IMR-90 (cell line): ENCODE measurements at regions not wholly inside any gene's neighbourhood (a gene's known extent, or its start where the extent isn't known, plus 50 kb on each side); places are given as distances from the start of the nearest gene placed in this dataset.

ENCODE experiments used
- ATAC-seq: fragments of 200-7000 bp; cut with Tn5 transposase; 2 replicates; pipeline ENCODE4 v1.9.1; 2020; ENCODE audit warnings: low read depth, mild to moderate bottlenecking, moderate library complexity
- BruUV-seq: library from RNA; stranded (reverse); fragments of 400-500 nt; replicated peaks from 2 replicates; lab custom pipeline; 2021; lab: Mats Ljungman, UMichigan
- CTCF ChIA-PET: fragments of 300-600 bp; formaldehyde crosslinking; extraction: SDS; loops from one replicate; lab custom pipeline; 2021; ENCODE audit warnings: antibody characterized with exemption; lab: Yijun Ruan, JAX
- POLR2A ChIA-PET: fragments of 300-600 bp; sonication (Branson Sonifier 250); formaldehyde crosslinking; loops from one replicate; lab custom pipeline; 2022; ENCODE audit warnings: antibody characterized with exemption; ENCODE audit not compliant: unreplicated experiment; lab: Charles Lee
- DNase-seq: peaks from one replicate; pipeline ENCODE4 v3.0.0; 2013
- H2AFZ ChIP-seq: replicated peaks from 2 replicates; pipeline ENCODE3; 2013; ENCODE audit warnings: low read length, mild to moderate bottlenecking; ENCODE audit not compliant: poor library complexity
- H2AK5ac ChIP-seq: 2 replicates; pipeline ENCODE4 v1.6.1; 2013; ENCODE audit warnings: low read depth, low read length, inconsistent platforms
- H2AK9ac ChIP-seq: replicated peaks from 2 replicates; pipeline ENCODE3; 2013; ENCODE audit warnings: mild to moderate bottlenecking, low read depth, low read length, moderate library complexity; ENCODE audit not compliant: poor library complexity
- H2BK120ac ChIP-seq: 2 replicates; pipeline ENCODE4 v1.6.1; 2013; ENCODE audit warnings: low read depth, low read length, inconsistent platforms
- H2BK15ac ChIP-seq: 3 replicates; pipeline ENCODE4 v1.6.1; 2013; ENCODE audit warnings: low read depth, low read length, inconsistent platforms
- H2BK20ac ChIP-seq: 2 replicates; pipeline ENCODE4 v1.6.1; 2013; ENCODE audit warnings: low read depth, mild to moderate bottlenecking, inconsistent platforms, low read length, moderate library complexity
- H2BK5ac ChIP-seq: 2 replicates; pipeline ENCODE4 v1.6.1; 2013; ENCODE audit warnings: mild to moderate bottlenecking, low read depth, low read length, inconsistent platforms; ENCODE audit not compliant: poor library complexity, severe bottlenecking
- H3K14ac ChIP-seq: replicated peaks from 2 replicates; pipeline ENCODE4 v1.6.1; 2013; ENCODE audit warnings: low read depth, low read length, inconsistent platforms
- H3K18ac ChIP-seq: 2 replicates; pipeline ENCODE4 v1.6.1; 2013; ENCODE audit warnings: low read depth, low read length, control low read depth
- H3K23ac ChIP-seq: 2 replicates; pipeline ENCODE4 v1.6.1; 2013; ENCODE audit warnings: low read depth, low read length, inconsistent platforms
- H3K27ac ChIP-seq: 2 replicates; pipeline ENCODE4 v1.5.1; 2013; ENCODE audit warnings: mild to moderate bottlenecking, control low read depth, low read length; ENCODE audit not compliant: insufficient read depth
- H3K27me3 ChIP-seq: 2 replicates; pipeline ENCODE4 v1.6.1; 2013; ENCODE audit warnings: low read length; ENCODE audit not compliant: control insufficient read depth, insufficient read depth
- H3K36me3 ChIP-seq: 2 replicates; pipeline ENCODE4 v1.6.1; 2013; ENCODE audit warnings: low read length, mixed read lengths; ENCODE audit not compliant: control insufficient read depth, insufficient read depth
- H3K4ac ChIP-seq: 2 replicates; pipeline ENCODE4 v1.6.1; 2013; ENCODE audit warnings: low read depth, low read length, inconsistent platforms
- H3K4me1 ChIP-seq: 2 replicates; pipeline ENCODE4 v1.6.1; 2013; ENCODE audit warnings: low read length, mixed read lengths; ENCODE audit not compliant: control insufficient read depth, insufficient read depth
- H3K4me2 ChIP-seq: 2 replicates; pipeline ENCODE4 v1.6.1; 2013; ENCODE audit warnings: low read depth, mild to moderate bottlenecking, control low read depth, low read length, moderate library complexity
- H3K4me3 ChIP-seq: 2 replicates; pipeline ENCODE4 v1.5.1; 2013; ENCODE audit warnings: low read depth, mild to moderate bottlenecking, control low read depth, low read length, moderate library complexity; ENCODE audit not compliant: insufficient read depth
- H3K56ac ChIP-seq: 2 replicates; pipeline ENCODE4 v1.6.1; 2013; ENCODE audit warnings: low read length, inconsistent platforms; ENCODE audit not compliant: insufficient read depth; ENCODE audit errors: extremely low read depth
- H3K79me1 ChIP-seq, 2 experiments: 2 replicates each; pipeline ENCODE4 v1.6.1; 2013; ENCODE audit warnings: low read length in 2 of 2, inconsistent platforms in 1 of 2, low read depth in 1 of 2
- H3K9ac ChIP-seq: 2 replicates; pipeline ENCODE4 v1.6.1; 2013; ENCODE audit warnings: low read depth, low read length, control low read depth
- H3K9me1 ChIP-seq: 2 replicates; pipeline ENCODE4 v1.6.1; 2013; ENCODE audit warnings: low read length, inconsistent platforms; ENCODE audit not compliant: insufficient read depth
- H3K9me3 ChIP-seq: 2 replicates; pipeline ENCODE4 v1.6.1; 2013; ENCODE audit warnings: low read length; ENCODE audit not compliant: control insufficient read depth, insufficient read depth
- H4K20me1 ChIP-seq: 2 replicates; pipeline ENCODE4 v1.6.1; 2013; ENCODE audit warnings: low read length, inconsistent platforms; ENCODE audit not compliant: insufficient read depth
- H4K5ac ChIP-seq: 2 replicates; pipeline ENCODE4 v1.6.1; 2013; ENCODE audit warnings: mild to moderate bottlenecking, low read depth, low read length, control low read depth
- H4K8ac ChIP-seq, 2 experiments: 2 replicates each; pipeline ENCODE4 v1.6.1; 2013; ENCODE audit warnings: low read depth in 2 of 2, low read length in 2 of 2, control low read depth in 1 of 2, inconsistent platforms in 1 of 2
- H4K91ac ChIP-seq: 2 replicates; pipeline ENCODE4 v1.6.1; 2013; ENCODE audit warnings: low read depth, low read length, inconsistent platforms; ENCODE audit not compliant: insufficient read depth
- BHLHE40 ChIP-seq: fragments of 150-350 bp; IDR thresholded peaks from 2 replicates; pipeline ENCODE4 v1.6.1; 2016; ENCODE audit warnings: mild to moderate bottlenecking, low read depth, low read length
- CEBPB ChIP-seq: IDR thresholded peaks from 2 replicates; pipeline ENCODE4 v1.6.1; 2012; ENCODE audit warnings: low read depth, low read length, improper control_type of control experiment
- CHD1 ChIP-seq: IDR thresholded peaks from 2 replicates; pipeline ENCODE4 v1.6.1; 2012; ENCODE audit warnings: low read depth, low read length, improper control_type of control experiment
- FOS ChIP-seq: fragments of 150-350 bp; IDR thresholded peaks from 2 replicates; pipeline ENCODE4 v1.6.1; 2016; ENCODE audit warnings: low read depth, low read length
- MAFK ChIP-seq: IDR thresholded peaks from 2 replicates; pipeline ENCODE4 v1.6.1; 2012; ENCODE audit warnings: low read depth, low read length, improper control_type of control experiment
- MXI1 ChIP-seq: IDR thresholded peaks from 2 replicates; pipeline ENCODE4 v1.6.1; 2012; ENCODE audit warnings: low read depth, mild to moderate bottlenecking, low read length, moderate library complexity, borderline replicate concordance
- POLR2A ChIP-seq: IDR thresholded peaks from 2 replicates; pipeline ENCODE4 v1.6.1; 2012; ENCODE audit warnings: mild to moderate bottlenecking, low read depth, low read length
- RAD21 ChIP-seq: IDR thresholded peaks from 2 replicates; pipeline ENCODE4 v1.6.1; 2012; ENCODE audit warnings: low read length, improper control_type of control experiment
- RCOR1 ChIP-seq: IDR thresholded peaks from 2 replicates; pipeline ENCODE4 v1.6.1; 2012; ENCODE audit warnings: mild to moderate bottlenecking, low read length, improper control_type of control experiment; ENCODE audit not compliant: insufficient replicate concordance
- RFX5 ChIP-seq: IDR thresholded peaks from 2 replicates; pipeline ENCODE4 v1.8.0; 2012; ENCODE audit warnings: low read depth, mild to moderate bottlenecking, low read length, moderate library complexity
- SMC3 ChIP-seq: fragments of 150-350 bp; IDR thresholded peaks from 2 replicates; pipeline ENCODE4 v1.6.1; 2016; ENCODE audit warnings: low read depth, mild to moderate bottlenecking, antibody characterized with exemption, low read length, moderate library complexity
- WGBS, 2 experiments: methylation state at CpG; one replicate each; pipeline versions ENCODE4 v1.1.5 to v1.1.7; 2013; ENCODE audit warnings: missing lambda C conversion rate in 2 of 2; ENCODE audit not compliant: insufficient read length in 1 of 2; ENCODE audit errors: extremely low coverage in 2 of 2; 5-methylcytosine and 5-hydroxymethylcytosine counted together
- dilution Hi-C: fragments of 300-500 bp; cut with HindIII; formaldehyde crosslinking; loops from one replicate; pipeline ENCODE4 v1.14.3; 2018; ENCODE audit warnings: low sequenced_read_pairs; ENCODE audit not compliant: unreplicated experiment
- in situ Hi-C: fragments of 300-500 bp; cut with MboI; formaldehyde crosslinking; loops from 3 replicates; pipeline ENCODE4 v1.14.3; 2019; ENCODE audit warnings: low sequenced_read_pairs, inconsistent platforms, mixed read lengths
- intact Hi-C: fragments of 100-400 bp; cut with micrococcal nuclease; formaldehyde crosslinking; loops from 2 replicates; pipeline ENCODE4 v1.10.0; 2022
- TF ChIP-seq, protein P1 (sequence below): conservative IDR thresholded peaks from 2 replicates; pipeline ENCODE4 v1.5.1; 2012; ENCODE audit warnings: mild to moderate bottlenecking, low read depth, low read length, improper control_type of control experiment
- TF ChIP-seq, protein P2 (sequence below): fragments of 150-350 bp; IDR thresholded peaks from 2 replicates; pipeline ENCODE4 v1.6.1; 2017; ENCODE audit warnings: mild to moderate bottlenecking, antibody characterized with exemption, low read length, low read depth
- TF ChIP-seq, protein P3 (sequence below): fragments of 150-350 bp; IDR thresholded peaks from 2 replicates; pipeline ENCODE4 v1.6.1; 2016; ENCODE audit warnings: low read depth, mild to moderate bottlenecking, low read length, moderate library complexity, borderline replicate concordance

DNA sequence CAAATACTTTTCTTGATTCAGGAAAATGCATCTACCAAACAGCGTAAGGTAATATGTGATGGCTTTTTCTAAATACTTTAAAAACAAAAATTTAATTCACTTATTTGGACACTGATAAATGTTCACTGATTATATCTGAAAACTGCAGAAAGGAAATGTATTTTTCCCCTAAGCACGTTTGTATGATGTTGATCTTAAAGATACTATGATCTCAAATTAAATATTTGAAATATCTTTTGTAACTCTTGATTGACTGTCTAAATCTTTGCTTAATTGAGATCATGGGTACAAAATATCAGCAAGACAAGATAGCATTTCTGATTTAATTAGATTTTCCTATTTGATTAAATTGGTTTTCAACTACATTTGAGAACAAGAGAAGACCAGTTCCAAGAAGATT, 281.0 kb upstream of the UGT8 start:
- Histone ChIP-seq H4K20me1 (no peaks in the 10 kb centered on the region), H3K23ac (no peak overlapping the region)
- CTCF ChIA-PET: no interaction called here

More for the DNA sequence above, 281.0 kb upstream of the UGT8 start:
- Histone ChIP-seq H2AFZ (no peak overlapping the region), H4K91ac (no peak overlapping the region), H3K4me2 (no peak overlapping the region), H2BK20ac (no peak overlapping the region), H3K4me3 (no peak overlapping the region), H3K79me1 (no peaks in the 10 kb centered on the region), H3K9ac (no peak overlapping the region), H2AK9ac (no peak overlapping the region), H3K4ac (no peak overlapping the region), H4K5ac (no peak overlapping the region), H2BK5ac (no peak overlapping the region), H3K18ac (no peak overlapping the region), H3K9me3 (no peaks in the 10 kb centered on the region), H4K8ac (no peak overlapping the region; a peak in 1 of 4 replicates), H3K56ac (no peak overlapping the region), H3K27me3 (no peaks in the 10 kb centered on the region), H3K9me1 (no peaks in the 10 kb centered on the region), H3K27ac (no peak overlapping the region), H2AK5ac (no peak overlapping the region), H3K4me1 (peaks cover 7% of the 10 kb centered on the region), H2BK15ac (no peak overlapping the region), H3K36me3 (no peaks in the 10 kb centered on the region), H3K14ac (no peak overlapping the region), H2BK120ac (no peak overlapping the region)
- no peak for ATAC-seq
- no TSS peak for BruUV-seq
- WGBS, 2 experiments: no CpG with 5 or more reads among the region's 2 CpGs
- POLR2A ChIA-PET: no interaction called here
- dilution Hi-C loops: no loop called here
- intact Hi-C loops: no loop called here
- in situ Hi-C loops: no loop called here
- DNase-seq: no peak
- TF ChIP-seq MAFK (no peak), FOS (no peak), POLR2A (no peak), CHD1 (no peak), RAD21 (no peak), MXI1 (no peak), RFX5 (no peak), RCOR1 (no peak), SMC3 (no peak), CEBPB (no peak), BHLHE40 (no peak)
- TF ChIP-seq, protein P1, sequence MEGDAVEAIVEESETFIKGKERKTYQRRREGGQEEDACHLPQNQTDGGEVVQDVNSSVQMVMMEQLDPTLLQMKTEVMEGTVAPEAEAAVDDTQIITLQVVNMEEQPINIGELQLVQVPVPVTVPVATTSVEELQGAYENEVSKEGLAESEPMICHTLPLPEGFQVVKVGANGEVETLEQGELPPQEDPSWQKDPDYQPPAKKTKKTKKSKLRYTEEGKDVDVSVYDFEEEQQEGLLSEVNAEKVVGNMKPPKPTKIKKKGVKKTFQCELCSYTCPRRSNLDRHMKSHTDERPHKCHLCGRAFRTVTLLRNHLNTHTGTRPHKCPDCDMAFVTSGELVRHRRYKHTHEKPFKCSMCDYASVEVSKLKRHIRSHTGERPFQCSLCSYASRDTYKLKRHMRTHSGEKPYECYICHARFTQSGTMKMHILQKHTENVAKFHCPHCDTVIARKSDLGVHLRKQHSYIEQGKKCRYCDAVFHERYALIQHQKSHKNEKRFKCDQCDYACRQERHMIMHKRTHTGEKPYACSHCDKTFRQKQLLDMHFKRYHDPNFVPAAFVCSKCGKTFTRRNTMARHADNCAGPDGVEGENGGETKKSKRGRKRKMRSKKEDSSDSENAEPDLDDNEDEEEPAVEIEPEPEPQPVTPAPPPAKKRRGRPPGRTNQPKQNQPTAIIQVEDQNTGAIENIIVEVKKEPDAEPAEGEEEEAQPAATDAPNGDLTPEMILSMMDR: no peak
- TF ChIP-seq, protein P2, sequence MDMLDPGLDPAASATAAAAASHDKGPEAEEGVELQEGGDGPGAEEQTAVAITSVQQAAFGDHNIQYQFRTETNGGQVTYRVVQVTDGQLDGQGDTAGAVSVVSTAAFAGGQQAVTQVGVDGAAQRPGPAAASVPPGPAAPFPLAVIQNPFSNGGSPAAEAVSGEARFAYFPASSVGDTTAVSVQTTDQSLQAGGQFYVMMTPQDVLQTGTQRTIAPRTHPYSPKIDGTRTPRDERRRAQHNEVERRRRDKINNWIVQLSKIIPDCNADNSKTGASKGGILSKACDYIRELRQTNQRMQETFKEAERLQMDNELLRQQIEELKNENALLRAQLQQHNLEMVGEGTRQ: no peak
- TF ChIP-seq, protein P3, sequence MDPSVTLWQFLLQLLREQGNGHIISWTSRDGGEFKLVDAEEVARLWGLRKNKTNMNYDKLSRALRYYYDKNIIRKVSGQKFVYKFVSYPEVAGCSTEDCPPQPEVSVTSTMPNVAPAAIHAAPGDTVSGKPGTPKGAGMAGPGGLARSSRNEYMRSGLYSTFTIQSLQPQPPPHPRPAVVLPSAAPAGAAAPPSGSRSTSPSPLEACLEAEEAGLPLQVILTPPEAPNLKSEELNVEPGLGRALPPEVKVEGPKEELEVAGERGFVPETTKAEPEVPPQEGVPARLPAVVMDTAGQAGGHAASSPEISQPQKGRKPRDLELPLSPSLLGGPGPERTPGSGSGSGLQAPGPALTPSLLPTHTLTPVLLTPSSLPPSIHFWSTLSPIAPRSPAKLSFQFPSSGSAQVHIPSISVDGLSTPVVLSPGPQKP: no peak
